ENCODE measurements at regions not wholly inside any gene's neighbourhood (a gene's known extent, or its start where the extent isn't known, plus 50 kb on each side); places are given as distances from the start of the nearest gene placed in this dataset.
A peak's percentile ranks its signal among the peaks of the same experiment; 100 is the strongest.

- Mint-ChIP-seq H3K27me3 (ENCODE audit: insufficient read depth, low read depth, poor library complexity) (no peaks in the 10 kb centered on the region), H3K4me3 (no peak overlapping the region), H3K9me3 (no peaks in the 10 kb centered on the region), H3K27ac (peak overlapping the region; percentile 43; the same call in 1 of the 2 replicates), H3K4me1 (peaks cover 7% of the 10 kb centered on the region; the same call in 2 of the 3 replicates), H3K36me3 (ENCODE audit: low read depth) (no peaks in the 10 kb centered on the region)
- H3K79me2 ChIP-seq (replicated peaks; ENCODE audit: insufficient read depth) = no peaks in the 10 kb centered on the region
- H3K9me2 ChIP-seq (ENCODE audit: insufficient read depth) = no peaks in the 10 kb centered on the region
- H3F3A ChIP-seq (replicated peaks; ENCODE audit: low read depth) = no peaks in the 10 kb centered on the region
- TF ChIP-seq ETS1 (IDR thresholded peaks at IDR 0.05) = no peak
- TF ChIP-seq STAT1 (IDR thresholded peaks at IDR 0.05; ENCODE audit: unreplicated experiment) = no peak
- TF ChIP-seq CREB1 (CRISPR knock-in tag; IDR thresholded peaks at IDR 0.05; ENCODE audit: low read depth) = no peak
- TF ChIP-seq JUNB (IDR thresholded peaks at IDR 0.05; ENCODE audit: unreplicated experiment) = no peak
- no peak for TF ChIP-seq ZNF462 (CRISPR knock-in tag; IDR thresholded peaks at IDR 0.05)
- H3K27ac ChIP-seq (ENCODE audit: low read depth) = no peak overlapping the region
- peak overlapping the region; percentile 63 for H2AFZ ChIP-seq
- no peaks in the 10 kb centered on the region for H3K36me3 ChIP-seq (ENCODE audit: insufficient read depth)
- ATAC-seq (no peak), DNase-seq (ENCODE audit: low spot score) (no peak)
- no peak overlapping the region for H3K4me3 ChIP-seq
- no peak overlapping the region for H3K4me2 ChIP-seq
- no peaks in the 10 kb centered on the region for H4K20me1 ChIP-seq (replicated peaks; ENCODE audit: insufficient read depth)
- peaks cover 3% of the 10 kb centered on the region; the same call in 1 of the 2 replicates for H3K4me1 ChIP-seq (ENCODE audit: insufficient read depth)
- no peaks in the 10 kb centered on the region for H3K27me3 ChIP-seq (ENCODE audit: insufficient read depth)
Measured at GRCh38 chr3:94904156-94904674, 841.4 kb downstream of the NSUN3 start.

GRCh38 chr3:94909726-94910125, 846.9 kb downstream of the NSUN3 start:
- no peaks in the 10 kb centered on the region for H3F3A ChIP-seq (replicated peaks; ENCODE audit: low read depth)
- ATAC-seq = no peak

More at GRCh38 chr3:94909726-94910125, 846.9 kb downstream of the NSUN3 start:
- Histone ChIP-seq H3K27ac (ENCODE audit: low read depth) (no peak overlapping the region), H4K20me1 (replicated peaks; ENCODE audit: insufficient read depth) (no peaks in the 10 kb centered on the region), H3K79me2 (replicated peaks; ENCODE audit: insufficient read depth) (no peaks in the 10 kb centered on the region), H3K4me3 (no peak overlapping the region), H2AFZ (peak overlapping the region; percentile 16; the same call in 1 of the 2 replicates), H3K27me3 (ENCODE audit: insufficient read depth) (no peaks in the 10 kb centered on the region), H3K4me2 (no peak overlapping the region), H3K9me2 (ENCODE audit: insufficient read depth) (no peaks in the 10 kb centered on the region), H3K4me1 (ENCODE audit: insufficient read depth) (no peaks in the 10 kb centered on the region), H3K36me3 (ENCODE audit: insufficient read depth) (no peaks in the 10 kb centered on the region)
- TF ChIP-seq ZNF114 (CRISPR knock-in tag; IDR thresholded peaks at IDR 0.05) (no peak), CTCF (conservative IDR thresholded peaks at IDR 0.05; ENCODE audit: low read depth in 2 of 2) (no peak), POLR2AphosphoS5 (IDR thresholded peaks at IDR 0.05; ENCODE audit: low read depth) (no peak)
- no peaks in the 10 kb centered on the region for H3K36me3 Mint-ChIP-seq (ENCODE audit: low read depth)
- no peaks in the 10 kb centered on the region for H3K4me1 Mint-ChIP-seq
- no peak overlapping the region for H3K27ac Mint-ChIP-seq
- no peaks in the 10 kb centered on the region for H3K9me3 Mint-ChIP-seq
- H3K4me3 Mint-ChIP-seq = no peak overlapping the region
- DNase-seq (ENCODE audit: low spot score) = no peak
- H3K27me3 Mint-ChIP-seq (ENCODE audit: insufficient read depth, low read depth, poor library complexity) = no peaks in the 10 kb centered on the region

All from GM23338 (cell line).